ENCODE measurements at regions not wholly inside any gene's neighbourhood (a gene's known extent, or its start where the extent isn't known, plus 50 kb on each side); places are given as distances from the start of the nearest gene placed in this dataset.
"Not testable (repeated sequence)": the region's sequence is repeated elsewhere in the genome, so short reads cannot be mapped to it uniquely, and the experiment has no call there.

- no peak for DNase-seq
Measured at GRCh38 chr4:91653067-91653466, 650.7 kb upstream of the GRID2 start.

GRCh38 chr4:91681091-91681490 is 622.7 kb upstream of the GRID2 start:
- DNase-seq: no peak

GRCh38 chr4:91681544-91681943 is 622.2 kb upstream of the GRID2 start:
- no peak for DNase-seq

GRCh38 chr4:91684955-91685354 is 618.8 kb upstream of the GRID2 start:
- DNase-seq: no peak

GRCh38 chr4:91688413-91688812 is 615.4 kb upstream of the GRID2 start:
- no peak for DNase-seq

- DNase-seq: not testable (repeated sequence)
Measured at GRCh38 chr4:91699691-91700090, 604.1 kb upstream of the GRID2 start.

GRCh38 chr4:91729851-91730250 is 573.9 kb upstream of the GRID2 start:
- DNase-seq: no peak

GRCh38 chr4:91734682-91735081 is 569.1 kb upstream of the GRID2 start:
- DNase-seq: peak in 1 of 2 experiments; percentile 2

- DNase-seq: not testable (repeated sequence)
Measured at GRCh38 chr4:91738831-91739230, 564.9 kb upstream of the GRID2 start.

GRCh38 chr4:91746551-91746950 is 557.2 kb upstream of the GRID2 start:
- DNase-seq: no peak

- no peak for DNase-seq
Measured at GRCh38 chr4:91751961-91752360, 551.8 kb upstream of the GRID2 start.

- no peak for DNase-seq
Measured at GRCh38 chr4:91754716-91755115, 549.0 kb upstream of the GRID2 start.

GRCh38 chr4:91758487-91758886 is 545.3 kb upstream of the GRID2 start:
- peak; percentile 83 to 91 for DNase-seq

GRCh38 chr4:91764085-91764484 is 539.7 kb upstream of the GRID2 start:
- no peak for DNase-seq

- DNase-seq: no peak
Measured at GRCh38 chr4:91769912-91770311, 533.9 kb upstream of the GRID2 start.

GRCh38 chr4:91791631-91792030 is 512.1 kb upstream of the GRID2 start:
- DNase-seq: not testable (repeated sequence)

GRCh38 chr4:91795947-91796346 is 507.8 kb upstream of the GRID2 start:
- DNase-seq: no peak

GRCh38 chr4:91812319-91812718 is 491.4 kb upstream of the GRID2 start:
- DNase-seq: no peak

GRCh38 chr4:91824773-91825172 is 479.0 kb upstream of the GRID2 start:
- no peak for DNase-seq

GRCh38 chr4:91826186-91826585 is 477.6 kb upstream of the GRID2 start:
- no peak for DNase-seq

- no peak for DNase-seq
Measured at GRCh38 chr4:91827914-91828313, 475.9 kb upstream of the GRID2 start.

GRCh38 chr4:91829531-91829930 is 474.2 kb upstream of the GRID2 start:
- DNase-seq: no peak

- no peak for DNase-seq
Measured at GRCh38 chr4:91830681-91831395, 472.9 kb upstream of the GRID2 start.

GRCh38 chr4:91837608-91838029 is 466.1 kb upstream of the GRID2 start:
- DNase-seq: no peak

GRCh38 chr4:91838181-91838861 is 465.4 kb upstream of the GRID2 start:
- DNase-seq: no peak
